T-helper 2 cell (primary cell): ENCODE measurements at regions not wholly inside any gene's neighbourhood (a gene's known extent, or its start where the extent isn't known, plus 50 kb on each side); places are given as distances from the start of the nearest gene placed in this dataset.
A peak's percentile ranks its signal among the peaks of the same experiment; 100 is the strongest.
"Not testable (repeated sequence)": the region's sequence is repeated elsewhere in the genome, so short reads cannot be mapped to it uniquely, and the experiment has no call there.

Source experiments
- DNase-seq, 5 experiments: peaks; one replicate each; pipeline versions ENCODE4 v3.0.0 to v3.0.0-alpha.2; 2012 to 2022

- no peak for DNase-seq
Measured at GRCh38 chr3:16708285-16708684, 103.1 kb upstream of the DAZL start.

GRCh38 chr3:16711691-16712090 is 106.5 kb upstream of the DAZL start:
- DNase-seq = not testable (repeated sequence)

DNA sequence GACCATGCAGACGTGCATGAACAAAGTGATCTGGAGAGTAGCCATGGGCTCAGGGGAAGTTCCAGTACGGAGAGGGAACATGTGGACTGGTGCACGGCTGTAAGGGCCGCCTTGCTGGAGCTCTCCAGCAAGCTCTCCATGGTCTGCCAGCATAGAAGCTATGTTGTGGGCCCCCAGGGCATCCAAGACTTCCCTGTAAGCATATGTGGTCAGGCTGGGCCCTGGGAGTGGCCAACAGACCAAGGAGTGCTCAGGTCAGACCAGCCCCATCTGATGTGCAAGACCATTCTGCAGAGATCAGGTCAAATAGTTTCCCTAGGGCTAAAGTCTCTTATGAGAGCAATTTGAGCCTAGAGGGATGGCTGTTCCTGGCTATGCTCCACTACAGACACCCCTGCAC is 110.1 kb upstream of the DAZL start:
- no peak for DNase-seq

GRCh38 chr3:16719426-16719825 is 114.2 kb upstream of the DAZL start:
- DNase-seq = no peak

GRCh38 chr3:16720367-16720940 is 115.2 kb upstream of the DAZL start:
- no peak for DNase-seq

DNA sequence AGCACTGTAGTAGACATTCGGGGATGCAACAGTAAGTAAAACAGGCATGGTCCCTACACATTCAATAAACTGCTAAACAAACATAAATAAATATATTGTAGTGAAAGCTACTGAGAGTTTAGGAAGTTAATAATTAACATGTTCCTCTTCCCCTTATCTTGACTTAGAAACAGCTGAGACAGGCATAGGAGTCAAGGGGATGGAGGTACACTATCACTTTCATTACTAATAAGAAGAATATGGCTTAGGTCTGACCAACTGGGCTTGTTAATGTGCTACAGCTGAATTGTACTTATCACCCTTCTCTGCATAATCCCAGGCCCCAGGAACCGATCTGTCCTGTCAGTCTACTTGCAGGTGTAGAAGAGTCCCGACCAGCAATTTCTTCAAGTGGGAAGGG is 116.3 kb upstream of the DAZL start:
- DNase-seq = no peak

GRCh38 chr3:16723978-16724377 is 118.8 kb upstream of the DAZL start:
- DNase-seq = peak in 1 of 5 experiments; percentile 29

GRCh38 chr3:16724487-16724886 is 119.3 kb upstream of the DAZL start:
- no peak for DNase-seq

DNA sequence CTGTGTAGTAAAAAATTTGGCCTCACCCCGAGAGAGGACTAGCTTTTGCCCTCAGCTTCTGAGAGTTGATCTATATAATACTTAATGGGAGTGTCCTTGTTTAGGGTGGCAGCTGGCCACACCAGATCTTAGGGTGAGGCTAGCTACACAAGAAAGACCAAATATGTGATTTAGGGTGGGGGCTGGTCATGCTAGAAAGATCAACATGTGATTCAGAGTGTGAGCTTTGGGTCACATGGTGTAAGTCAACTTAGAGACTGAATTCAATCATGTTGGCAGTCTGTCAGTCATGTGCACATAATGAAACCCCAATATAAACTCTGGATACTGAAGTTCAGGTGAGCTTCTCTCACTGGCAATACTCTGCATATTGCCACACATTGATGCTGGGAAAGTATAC is 120.7 kb upstream of the DAZL start:
- no peak for DNase-seq

DNA sequence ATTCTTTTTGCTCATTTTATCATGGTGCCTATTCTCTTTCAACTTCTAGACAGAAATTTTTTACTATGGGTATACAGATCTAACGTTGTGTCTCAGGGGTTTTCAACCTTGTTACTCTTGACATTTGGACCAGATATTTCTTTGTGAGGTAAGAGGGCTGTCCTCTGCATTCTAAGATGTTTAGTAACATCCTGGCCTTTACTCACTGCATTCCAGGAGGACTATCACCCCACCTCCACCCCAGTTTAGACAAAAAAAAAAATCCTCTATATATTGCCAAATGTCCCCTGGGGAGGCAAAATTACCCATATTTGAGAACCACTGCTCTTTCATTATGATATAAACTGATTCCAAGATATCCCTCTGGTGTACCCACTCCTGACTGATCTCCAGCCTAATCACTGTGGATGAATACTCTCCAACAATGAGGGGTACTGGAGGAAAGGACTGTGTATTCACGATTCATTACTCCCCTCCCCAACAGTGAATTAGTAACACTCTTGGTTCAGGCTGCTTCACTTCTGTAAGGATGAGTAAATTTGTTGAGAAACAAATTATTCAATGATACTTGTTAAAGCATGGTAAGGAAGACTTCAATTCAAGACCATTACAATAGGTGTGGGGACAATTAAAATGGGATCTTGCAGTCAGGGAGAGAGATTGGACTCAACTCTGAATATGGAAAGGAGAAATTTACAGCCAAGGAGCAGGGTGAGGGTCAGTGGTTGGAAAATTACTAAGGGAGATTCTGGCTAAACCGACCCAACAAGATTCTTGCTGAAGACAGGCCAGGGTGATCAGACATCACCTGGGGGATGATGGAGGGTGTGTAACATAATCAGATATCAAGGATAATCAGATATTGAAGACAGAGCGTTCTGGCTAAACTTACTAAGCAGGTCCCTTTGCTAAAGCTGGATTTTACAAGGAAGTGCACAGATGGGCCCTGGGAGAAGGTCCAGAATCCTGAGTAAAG is 123.8 kb upstream of the DAZL start:
- DNase-seq = no peak

DNA sequence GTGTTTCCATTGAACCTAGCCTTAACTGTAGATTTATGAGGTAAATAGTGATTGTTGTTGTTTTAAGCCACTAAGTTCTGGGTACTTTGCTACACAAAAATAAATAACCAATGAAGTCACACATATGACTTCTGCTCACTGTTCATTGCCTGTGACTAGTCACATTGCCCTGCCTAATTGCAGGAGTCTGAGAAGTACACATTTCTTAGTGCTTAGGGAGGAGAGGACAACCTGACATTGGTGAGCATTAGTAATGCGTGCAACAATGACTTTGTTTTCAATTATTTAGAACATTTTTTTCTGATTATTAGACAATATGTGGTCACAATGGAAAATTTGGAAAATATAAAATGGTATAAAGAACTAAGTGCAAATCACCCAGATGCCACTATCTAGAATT is 133.2 kb upstream of the DAZL start:
- no peak for DNase-seq

DNA sequence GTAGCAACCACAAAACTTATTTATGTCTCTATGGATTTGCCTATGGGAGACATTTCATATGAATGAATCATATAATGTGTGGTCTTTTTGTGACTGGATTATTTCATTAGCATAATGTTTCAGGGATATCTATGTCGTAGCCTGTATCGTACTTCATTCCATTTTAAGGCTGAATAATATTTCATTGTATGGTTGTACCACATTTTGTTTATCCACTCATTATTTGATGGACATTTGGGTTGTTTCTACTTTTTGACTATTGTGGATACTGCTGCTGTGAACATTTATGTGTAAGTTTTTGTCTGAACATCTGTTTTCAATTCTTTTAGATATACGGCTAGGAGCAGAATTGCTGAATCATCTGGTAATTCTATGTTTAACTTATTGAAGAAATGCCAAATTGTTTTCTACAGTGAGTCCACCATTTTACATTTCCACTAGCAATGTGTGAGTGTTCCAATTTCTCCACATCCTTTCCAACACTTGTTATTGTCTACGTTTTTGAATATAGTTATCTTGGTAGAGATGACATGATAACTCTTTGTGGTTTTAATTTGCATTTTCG is 134.4 kb upstream of the DAZL start:
- DNase-seq = peak in 1 of 5 experiments; percentile 5

DNA sequence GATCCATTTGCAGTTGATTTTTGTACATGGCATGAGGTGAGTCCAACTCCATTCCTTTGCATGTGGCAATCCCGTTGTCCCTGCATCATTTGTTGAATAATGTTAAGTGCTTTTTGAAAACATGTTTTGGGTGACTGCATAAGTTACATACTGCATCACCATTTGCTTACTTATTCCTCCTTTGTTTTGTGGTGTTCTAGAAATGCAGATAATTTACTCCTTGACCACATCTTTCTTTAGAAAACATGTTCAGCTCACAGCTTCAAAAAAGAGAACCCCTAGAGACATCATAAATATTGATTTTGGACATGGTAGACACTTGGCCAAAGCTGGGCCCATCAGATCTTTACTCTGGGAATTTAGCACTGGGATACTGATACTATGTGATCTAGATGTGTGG is 135.3 kb upstream of the DAZL start:
- no peak for DNase-seq

- DNase-seq = peak in 1 of 5 experiments; percentile 29
Measured at GRCh38 chr3:16741103-16741758, 136.0 kb upstream of the DAZL start.

GRCh38 chr3:16741890-16742289 is 136.7 kb upstream of the DAZL start:
- peak in 1 of 5 experiments; percentile 27 for DNase-seq

DNA sequence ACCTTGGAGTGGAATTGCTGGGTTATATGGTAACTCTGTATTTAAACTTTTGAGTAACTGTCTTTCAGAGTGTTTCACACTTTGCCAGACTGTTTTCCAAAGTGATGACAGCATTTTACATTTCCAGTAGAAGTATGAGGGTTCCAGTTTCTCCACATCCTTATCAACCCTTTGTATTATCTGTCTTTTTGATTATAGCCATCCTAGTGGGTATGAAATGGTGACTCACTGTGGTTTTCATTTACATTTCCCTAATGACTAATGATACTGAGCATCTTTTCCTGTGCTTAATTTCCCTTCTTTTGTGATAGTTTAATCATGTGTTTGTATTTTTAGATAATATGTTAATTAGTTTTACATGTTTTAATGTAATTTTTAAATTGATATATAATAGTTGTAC is 138.1 kb upstream of the DAZL start:
- no peak for DNase-seq

GRCh38 chr3:16759227-16759903 is 125.4 kb upstream of the PLCL2 start:
- no peak for DNase-seq

- DNase-seq = no peak
Measured at GRCh38 chr3:16761571-16761970, 123.2 kb upstream of the PLCL2 start.

- no peak for DNase-seq
Measured at GRCh38 chr3:16765661-16766060, 119.1 kb upstream of the PLCL2 start.

- DNase-seq = no peak
Measured at GRCh38 chr3:16767006-16767405, 117.7 kb upstream of the PLCL2 start.

- DNase-seq = no peak
Measured at GRCh38 chr3:16768014-16768413, 116.7 kb upstream of the PLCL2 start.

- no peak for DNase-seq
Measured at GRCh38 chr3:16768956-16769355, 115.8 kb upstream of the PLCL2 start.

- DNase-seq = no peak
Measured at GRCh38 chr3:16769525-16769924, 115.2 kb upstream of the PLCL2 start.
